ENCODE measurements at regions not wholly inside any gene's neighbourhood (a gene's known extent, or its start where the extent isn't known, plus 50 kb on each side); places are given as distances from the start of the nearest gene placed in this dataset.

DNA sequence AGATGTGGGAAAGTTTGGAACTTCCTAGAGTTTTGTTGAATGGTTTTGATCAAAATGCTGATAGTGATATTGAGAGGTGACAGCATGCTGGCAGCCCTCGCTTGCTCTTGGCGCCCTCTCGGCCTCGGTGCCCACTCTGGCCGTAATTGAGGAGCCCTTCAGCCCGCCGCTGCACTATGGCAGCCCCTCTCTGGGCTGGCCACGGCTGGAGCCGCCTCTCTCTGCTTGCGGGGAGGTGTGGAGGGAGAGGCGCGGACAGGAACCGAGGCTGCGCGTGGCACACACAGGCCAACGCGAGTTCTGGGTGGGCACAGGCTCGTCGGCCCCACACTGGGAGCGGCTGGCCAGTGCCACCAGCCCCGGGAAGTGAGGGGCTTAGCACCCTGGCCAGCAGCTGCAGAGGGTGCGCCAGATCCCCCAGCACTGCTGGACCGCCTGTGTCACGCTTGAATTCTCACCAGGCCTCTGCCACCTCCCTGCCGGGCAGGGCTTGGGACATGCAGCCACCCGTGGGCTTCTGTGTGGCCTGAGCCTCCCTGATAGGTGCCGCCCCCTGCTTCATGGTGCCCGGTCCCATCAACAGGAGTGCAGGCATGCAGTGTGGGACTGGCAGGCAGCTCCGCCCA is 488.5 kb downstream of the CYLC2 start:
- TF ChIP-seq POLR2A (IDR thresholded peaks at IDR 0.05) (no peak), CTCF (IDR thresholded peaks at IDR 0.05) (no peak)
